ENCODE measurements at regions not wholly inside any gene's neighbourhood (a gene's known extent, or its start where the extent isn't known, plus 50 kb on each side); places are given as distances from the start of the nearest gene placed in this dataset.
"Not testable (repeated sequence)": the region's sequence is repeated elsewhere in the genome, so short reads cannot be mapped to it uniquely, and the experiment has no call there.

DNA sequence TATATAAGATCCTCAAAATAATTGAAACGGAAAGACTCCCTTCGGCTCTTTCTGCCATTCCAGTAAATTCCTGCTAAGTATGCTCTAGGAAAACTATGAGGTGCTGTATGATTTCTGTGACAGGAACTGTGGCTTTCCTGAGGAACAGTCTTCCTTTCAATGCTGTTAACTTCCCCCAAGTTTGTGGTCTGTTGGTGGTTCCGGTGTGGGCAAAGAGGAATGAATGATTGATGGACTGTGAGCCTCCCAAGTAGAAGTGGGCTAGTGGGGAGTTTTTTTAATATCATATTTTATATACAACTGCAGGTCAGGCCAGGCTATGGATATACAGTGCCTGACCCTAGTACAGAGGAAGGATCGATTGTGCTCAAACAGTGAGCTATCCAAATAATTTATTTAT is 560.7 kb upstream of the RBFOX1 start:
- H3K27me3 ChIP-seq (replicated peaks; ENCODE audit: control insufficient read depth, insufficient read depth, low read length, poor library complexity, severe bottlenecking) = no peaks in the 10 kb centered on the region
- no peak overlapping the region for H3K27ac ChIP-seq (ENCODE audit: insufficient read depth, low read length, poor library complexity, severe bottlenecking)
- H3K36me3 ChIP-seq (ENCODE audit: control insufficient read depth, insufficient read depth, low read length) = no peaks in the 10 kb centered on the region
- H3K9me3 ChIP-seq (ENCODE audit: control insufficient read depth, low read length) = no peaks in the 10 kb centered on the region
- no peak for DNase-seq
- H3K4me3 ChIP-seq (ENCODE audit: insufficient read depth, low read depth, low read length, poor library complexity, severe bottlenecking) = no peak overlapping the region
- H3K4me1 ChIP-seq (ENCODE audit: control insufficient read depth, insufficient read depth, low read length, poor library complexity, severe bottlenecking) = no peaks in the 10 kb centered on the region

- Histone ChIP-seq H3K36me3 (ENCODE audit: control insufficient read depth, insufficient read depth, low read length) (no peaks in the 10 kb centered on the region), H3K4me1 (ENCODE audit: control insufficient read depth, insufficient read depth, low read length, poor library complexity, severe bottlenecking) (no peaks in the 10 kb centered on the region), H3K9me3 (ENCODE audit: control insufficient read depth, low read length) (no peaks in the 10 kb centered on the region), H3K4me3 (ENCODE audit: insufficient read depth, low read depth, low read length, poor library complexity, severe bottlenecking) (no peak overlapping the region), H3K27me3 (replicated peaks; ENCODE audit: control insufficient read depth, insufficient read depth, low read length, poor library complexity, severe bottlenecking) (no peaks in the 10 kb centered on the region), H3K27ac (ENCODE audit: insufficient read depth, low read length, poor library complexity, severe bottlenecking) (no peak overlapping the region)
- no peak for DNase-seq
Measured at GRCh38 chr16:6753553-6753952, 579.1 kb upstream of the RBFOX1 start.

GRCh38 chr16:6751191-6751590 is 581.5 kb upstream of the RBFOX1 start:
- no peak overlapping the region for H3K4me3 ChIP-seq (ENCODE audit: insufficient read depth, low read depth, low read length, poor library complexity, severe bottlenecking)
- H3K4me1 ChIP-seq (ENCODE audit: control insufficient read depth, insufficient read depth, low read length, poor library complexity, severe bottlenecking) = no peaks in the 10 kb centered on the region
- no peak overlapping the region for H3K27ac ChIP-seq (ENCODE audit: insufficient read depth, low read length, poor library complexity, severe bottlenecking)
- no peaks in the 10 kb centered on the region for H3K27me3 ChIP-seq (replicated peaks; ENCODE audit: control insufficient read depth, insufficient read depth, low read length, poor library complexity, severe bottlenecking)
- no peak for DNase-seq
- H3K9me3 ChIP-seq (ENCODE audit: control insufficient read depth, low read length) = no peaks in the 10 kb centered on the region
- H3K36me3 ChIP-seq (ENCODE audit: control insufficient read depth, insufficient read depth, low read length) = no peaks in the 10 kb centered on the region

- H3K4me3 ChIP-seq (ENCODE audit: insufficient read depth, low read depth, low read length, poor library complexity, severe bottlenecking) = no peak overlapping the region
- H3K4me1 ChIP-seq (ENCODE audit: control insufficient read depth, insufficient read depth, low read length, poor library complexity, severe bottlenecking) = no peaks in the 10 kb centered on the region
- DNase-seq = no peak
- no peak overlapping the region for H3K27ac ChIP-seq (ENCODE audit: insufficient read depth, low read length, poor library complexity, severe bottlenecking)
- H3K27me3 ChIP-seq (replicated peaks; ENCODE audit: control insufficient read depth, insufficient read depth, low read length, poor library complexity, severe bottlenecking) = no peaks in the 10 kb centered on the region
- H3K9me3 ChIP-seq (ENCODE audit: control insufficient read depth, low read length) = no peaks in the 10 kb centered on the region
- no peaks in the 10 kb centered on the region for H3K36me3 ChIP-seq (ENCODE audit: control insufficient read depth, insufficient read depth, low read length)
Measured at GRCh38 chr16:6749698-6750097, 582.9 kb upstream of the RBFOX1 start.

- H3K36me3 ChIP-seq (ENCODE audit: control insufficient read depth, insufficient read depth, low read length); H3K4me1 ChIP-seq (ENCODE audit: control insufficient read depth, insufficient read depth, low read length, poor library complexity, severe bottlenecking); H3K4me3 ChIP-seq (ENCODE audit: insufficient read depth, low read depth, low read length, poor library complexity, severe bottlenecking); DNase-seq; H3K27me3 ChIP-seq (replicated peaks; ENCODE audit: control insufficient read depth, insufficient read depth, low read length, poor library complexity, severe bottlenecking); H3K27ac ChIP-seq (ENCODE audit: insufficient read depth, low read length, poor library complexity, severe bottlenecking); H3K9me3 ChIP-seq (ENCODE audit: control insufficient read depth, low read length): not testable (repeated sequence)
Measured at GRCh38 chr16:6736302-6736701, 596.3 kb upstream of the RBFOX1 start.

GRCh38 chr16:6735631-6736030 is 597.0 kb upstream of the RBFOX1 start:
- H3K36me3 ChIP-seq (ENCODE audit: control insufficient read depth, insufficient read depth, low read length) = no peaks in the 10 kb centered on the region
- no peak for DNase-seq
- H3K4me1 ChIP-seq (ENCODE audit: control insufficient read depth, insufficient read depth, low read length, poor library complexity, severe bottlenecking) = no peaks in the 10 kb centered on the region
- H3K27me3 ChIP-seq (replicated peaks; ENCODE audit: control insufficient read depth, insufficient read depth, low read length, poor library complexity, severe bottlenecking) = no peaks in the 10 kb centered on the region
- H3K4me3 ChIP-seq (ENCODE audit: insufficient read depth, low read depth, low read length, poor library complexity, severe bottlenecking) = no peak overlapping the region
- H3K27ac ChIP-seq (ENCODE audit: insufficient read depth, low read length, poor library complexity, severe bottlenecking) = no peak overlapping the region
- no peaks in the 10 kb centered on the region for H3K9me3 ChIP-seq (ENCODE audit: control insufficient read depth, low read length)

- Histone ChIP-seq H3K27me3 (replicated peaks; ENCODE audit: control insufficient read depth, insufficient read depth, low read length, poor library complexity, severe bottlenecking) (no peaks in the 10 kb centered on the region), H3K4me1 (ENCODE audit: control insufficient read depth, insufficient read depth, low read length, poor library complexity, severe bottlenecking) (no peaks in the 10 kb centered on the region), H3K9me3 (ENCODE audit: control insufficient read depth, low read length) (no peaks in the 10 kb centered on the region), H3K36me3 (ENCODE audit: control insufficient read depth, insufficient read depth, low read length) (no peaks in the 10 kb centered on the region), H3K4me3 (ENCODE audit: insufficient read depth, low read depth, low read length, poor library complexity, severe bottlenecking) (no peak overlapping the region), H3K27ac (ENCODE audit: insufficient read depth, low read length, poor library complexity, severe bottlenecking) (no peak overlapping the region)
- no peak for DNase-seq
Measured at GRCh38 chr16:6732166-6732565, 600.5 kb upstream of the RBFOX1 start.

DNA sequence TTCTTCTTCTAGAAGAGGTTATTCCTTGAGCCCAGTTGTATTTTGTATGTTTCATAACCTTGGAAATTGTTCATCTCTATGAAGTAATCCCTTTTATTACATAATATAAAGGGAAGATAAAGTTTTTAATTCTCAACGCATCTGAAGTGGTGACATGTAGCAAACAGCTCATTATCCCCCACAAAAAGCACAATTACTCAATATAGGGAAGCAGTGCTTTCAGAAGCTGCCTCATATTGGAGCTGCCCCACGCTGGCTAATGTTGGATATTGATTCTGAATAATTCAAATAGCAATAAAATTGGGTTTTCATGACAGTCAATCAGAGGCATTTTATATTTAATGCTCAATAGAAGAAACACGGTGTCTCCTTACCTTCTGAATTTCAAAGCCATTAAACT is 604.3 kb upstream of the RBFOX1 start:
- no peak for DNase-seq
- Histone ChIP-seq H3K27me3 (replicated peaks; ENCODE audit: control insufficient read depth, insufficient read depth, low read length, poor library complexity, severe bottlenecking) (no peaks in the 10 kb centered on the region), H3K36me3 (ENCODE audit: control insufficient read depth, insufficient read depth, low read length) (no peaks in the 10 kb centered on the region), H3K4me3 (ENCODE audit: insufficient read depth, low read depth, low read length, poor library complexity, severe bottlenecking) (no peak overlapping the region), H3K27ac (ENCODE audit: insufficient read depth, low read length, poor library complexity, severe bottlenecking) (no peak overlapping the region), H3K9me3 (ENCODE audit: control insufficient read depth, low read length) (no peaks in the 10 kb centered on the region), H3K4me1 (ENCODE audit: control insufficient read depth, insufficient read depth, low read length, poor library complexity, severe bottlenecking) (no peaks in the 10 kb centered on the region)

GRCh38 chr16:6726621-6727020 is 606.0 kb upstream of the RBFOX1 start:
- Histone ChIP-seq H3K36me3 (ENCODE audit: control insufficient read depth, insufficient read depth, low read length) (no peaks in the 10 kb centered on the region), H3K27ac (ENCODE audit: insufficient read depth, low read length, poor library complexity, severe bottlenecking) (no peak overlapping the region), H3K4me3 (ENCODE audit: insufficient read depth, low read depth, low read length, poor library complexity, severe bottlenecking) (no peak overlapping the region), H3K4me1 (ENCODE audit: control insufficient read depth, insufficient read depth, low read length, poor library complexity, severe bottlenecking) (no peaks in the 10 kb centered on the region), H3K9me3 (ENCODE audit: control insufficient read depth, low read length) (no peaks in the 10 kb centered on the region), H3K27me3 (replicated peaks; ENCODE audit: control insufficient read depth, insufficient read depth, low read length, poor library complexity, severe bottlenecking) (no peaks in the 10 kb centered on the region)
- no peak for DNase-seq

GRCh38 chr16:6725634-6726331 is 606.9 kb upstream of the RBFOX1 start:
- no peaks in the 10 kb centered on the region for H3K36me3 ChIP-seq (ENCODE audit: control insufficient read depth, insufficient read depth, low read length)

More at GRCh38 chr16:6725634-6726331, 606.9 kb upstream of the RBFOX1 start:
- DNase-seq = no peak
- no peak overlapping the region for H3K4me3 ChIP-seq (ENCODE audit: insufficient read depth, low read depth, low read length, poor library complexity, severe bottlenecking)
- H3K27ac ChIP-seq (ENCODE audit: insufficient read depth, low read length, poor library complexity, severe bottlenecking) = no peak overlapping the region
- no peaks in the 10 kb centered on the region for H3K4me1 ChIP-seq (ENCODE audit: control insufficient read depth, insufficient read depth, low read length, poor library complexity, severe bottlenecking)
- no peaks in the 10 kb centered on the region for H3K27me3 ChIP-seq (replicated peaks; ENCODE audit: control insufficient read depth, insufficient read depth, low read length, poor library complexity, severe bottlenecking)
- no peaks in the 10 kb centered on the region for H3K9me3 ChIP-seq (ENCODE audit: control insufficient read depth, low read length)

Data from effector memory CD4-positive, alpha-beta T cell (primary cell).